ENCODE measurements at regions not wholly inside any gene's neighbourhood (a gene's known extent, or its start where the extent isn't known, plus 50 kb on each side); places are given as distances from the start of the nearest gene placed in this dataset.

DNA sequence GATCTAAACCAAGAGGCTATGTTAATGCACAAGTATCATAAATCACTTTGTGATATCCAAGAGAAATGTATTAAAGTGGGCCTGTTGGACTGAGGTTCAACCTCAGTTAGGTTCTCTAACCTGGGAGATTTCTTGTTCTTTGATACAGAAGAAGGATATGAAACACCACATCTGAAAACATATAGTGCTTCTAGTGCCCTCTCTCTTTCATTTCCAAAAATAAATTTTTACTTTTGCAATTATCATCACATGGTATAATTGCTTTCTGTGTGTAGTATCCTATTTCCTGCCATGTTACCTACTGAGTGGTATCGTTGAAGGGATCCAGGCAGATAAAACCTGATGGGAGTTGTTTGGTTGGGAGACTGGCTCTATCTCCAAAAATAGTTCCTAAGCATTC is 264.9 kb downstream of the CCER1 start:
- TF ChIP-seq CTCF (IDR thresholded peaks at IDR 0.05; ENCODE audit: borderline replicate concordance, extremely low read depth, low read length, poor library complexity, severe bottlenecking) (no peak), EZH2 (IDR thresholded peaks at IDR 0.05; ENCODE audit: borderline replicate concordance, low read depth, low read length, severe bottlenecking) (no peak)
